ENCODE measurements at regions not wholly inside any gene's neighbourhood (a gene's known extent, or its start where the extent isn't known, plus 50 kb on each side); places are given as distances from the start of the nearest gene placed in this dataset.

GRCh38 chr6:4533576-4533975, 242.6 kb upstream of the CDYL start:
- TF ChIP-seq POU2F2 (IDR thresholded peaks at IDR 0.05; ENCODE audit: low read depth, low read length) (no peak), PAX5 (IDR thresholded peaks at IDR 0.05; ENCODE audit: insufficient read depth, low read length, severe bottlenecking) (no peak), POLR2AphosphoS5 (IDR thresholded peaks at IDR 0.05; ENCODE audit: low read depth, low read length) (no peak), TAF1 (IDR thresholded peaks at IDR 0.05; ENCODE audit: low read depth, low read length) (no peak), SPI1 (IDR thresholded peaks at IDR 0.05; ENCODE audit: low read depth, low read length) (no peak), POLR2A (IDR thresholded peaks at IDR 0.05; ENCODE audit: low read depth, low read length) (no peak)
- FAIRE-seq = no peak
- no peak for DNase-seq (ENCODE audit: insufficient read length, low spot score)

DNA sequence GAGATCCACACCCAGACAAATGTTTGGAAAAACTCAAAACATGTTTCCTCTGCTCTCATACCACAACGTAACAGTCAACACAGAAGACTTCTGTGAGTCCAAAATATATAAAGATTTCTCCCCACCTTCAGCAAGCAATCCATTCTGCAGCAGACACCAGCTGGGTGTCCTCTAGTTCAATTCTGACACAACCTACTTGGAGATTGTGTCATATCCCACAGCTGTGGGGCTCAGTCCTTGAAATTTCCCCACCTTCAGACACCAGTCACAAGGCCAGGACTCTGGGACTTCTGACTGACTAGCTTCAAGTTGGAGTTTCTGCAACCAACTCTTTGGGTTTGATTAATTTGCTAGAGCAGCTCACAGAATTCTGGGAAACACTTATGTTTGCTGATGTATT, 244.8 kb upstream of the CDYL start:
- TF ChIP-seq POLR2A (IDR thresholded peaks at IDR 0.05; ENCODE audit: low read depth, low read length) (no peak), PAX5 (IDR thresholded peaks at IDR 0.05; ENCODE audit: insufficient read depth, low read length, severe bottlenecking) (no peak), POLR2AphosphoS5 (IDR thresholded peaks at IDR 0.05; ENCODE audit: low read depth, low read length) (no peak), POU2F2 (IDR thresholded peaks at IDR 0.05; ENCODE audit: low read depth, low read length) (no peak), SPI1 (IDR thresholded peaks at IDR 0.05; ENCODE audit: low read depth, low read length) (no peak), TAF1 (IDR thresholded peaks at IDR 0.05; ENCODE audit: low read depth, low read length) (no peak)
- FAIRE-seq (no peak), DNase-seq (ENCODE audit: insufficient read length, low spot score) (no peak)

GRCh38 chr6:4522453-4522852, 253.8 kb upstream of the CDYL start:
- peak; percentile 45 for TF ChIP-seq SPI1 (IDR thresholded peaks at IDR 0.05; ENCODE audit: low read depth, low read length)
- no peak for TF ChIP-seq PAX5 (IDR thresholded peaks at IDR 0.05; ENCODE audit: insufficient read depth, low read length, severe bottlenecking)
- FAIRE-seq (no peak), DNase-seq (ENCODE audit: insufficient read length, low spot score) (no peak)

DNA sequence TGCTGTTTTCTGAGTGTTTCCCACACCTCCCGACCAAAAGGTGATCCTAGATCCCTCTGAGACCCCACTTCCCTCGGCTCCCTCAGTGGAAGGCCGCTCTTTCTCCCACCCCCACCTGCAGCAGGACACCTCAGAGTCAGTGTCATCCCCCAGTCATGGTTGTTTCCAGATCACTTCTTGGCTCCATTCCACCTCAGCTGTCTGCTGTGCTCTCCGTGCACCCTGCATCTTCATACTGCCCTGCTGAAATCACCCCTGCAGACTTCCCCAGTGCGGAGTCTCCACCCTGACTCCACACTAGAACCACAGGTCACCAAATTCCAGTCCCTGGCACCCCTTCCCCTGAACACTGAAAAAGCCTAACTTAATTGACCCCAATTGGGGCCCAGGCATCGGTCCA, 255.1 kb upstream of the CDYL start:
- FAIRE-seq (no peak), DNase-seq (ENCODE audit: insufficient read length, low spot score) (no peak)
- no peak for TF ChIP-seq SPI1 (IDR thresholded peaks at IDR 0.05; ENCODE audit: low read depth, low read length)
- no peak for TF ChIP-seq TAF1 (IDR thresholded peaks at IDR 0.05; ENCODE audit: low read depth, low read length)
- TF ChIP-seq PAX5 (IDR thresholded peaks at IDR 0.05; ENCODE audit: insufficient read depth, low read length, severe bottlenecking) = no peak
- TF ChIP-seq POLR2A (IDR thresholded peaks at IDR 0.05; ENCODE audit: low read depth, low read length) = no peak
- TF ChIP-seq POU2F2 (IDR thresholded peaks at IDR 0.05; ENCODE audit: low read depth, low read length) = no peak
- no peak for TF ChIP-seq POLR2AphosphoS5 (IDR thresholded peaks at IDR 0.05; ENCODE audit: low read depth, low read length)

DNA sequence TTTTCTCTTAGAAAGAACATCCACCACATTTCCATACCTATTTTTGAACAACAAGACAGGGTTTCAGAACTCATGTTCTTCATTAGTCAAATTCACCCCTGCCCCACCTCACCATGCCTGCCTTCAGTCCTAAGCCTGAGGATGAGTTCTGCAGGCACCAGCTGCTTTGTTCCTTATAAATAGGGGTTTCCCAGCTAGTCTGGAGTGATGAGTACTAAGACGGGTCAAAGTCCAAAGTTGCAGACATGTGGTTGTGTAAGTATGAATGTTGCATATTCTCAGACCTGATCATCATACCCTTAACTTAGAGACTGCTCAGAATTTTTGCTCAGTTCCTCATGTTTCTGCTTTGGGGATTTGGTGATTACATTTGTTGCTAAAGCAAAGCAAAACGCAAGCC, 257.7 kb upstream of the CDYL start:
- DNase-seq (ENCODE audit: insufficient read length, low spot score) (no peak), FAIRE-seq (no peak)
- TF ChIP-seq SPI1 (IDR thresholded peaks at IDR 0.05; ENCODE audit: low read depth, low read length) = no peak
- no peak for TF ChIP-seq POLR2A (IDR thresholded peaks at IDR 0.05; ENCODE audit: low read depth, low read length)
- TF ChIP-seq POLR2AphosphoS5 (IDR thresholded peaks at IDR 0.05; ENCODE audit: low read depth, low read length) = no peak
- TF ChIP-seq TAF1 (IDR thresholded peaks at IDR 0.05; ENCODE audit: low read depth, low read length) = no peak
- TF ChIP-seq POU2F2 (IDR thresholded peaks at IDR 0.05; ENCODE audit: low read depth, low read length) = no peak
- TF ChIP-seq PAX5 (IDR thresholded peaks at IDR 0.05; ENCODE audit: insufficient read depth, low read length, severe bottlenecking) = no peak

GRCh38 chr6:4516206-4516605, 260.0 kb upstream of the CDYL start:
- no peak for DNase-seq (ENCODE audit: insufficient read length, low spot score)
- TF ChIP-seq TAF1 (IDR thresholded peaks at IDR 0.05; ENCODE audit: low read depth, low read length) = no peak
- no peak for TF ChIP-seq SPI1 (IDR thresholded peaks at IDR 0.05; ENCODE audit: low read depth, low read length)
- TF ChIP-seq POLR2A (IDR thresholded peaks at IDR 0.05; ENCODE audit: low read depth, low read length) = no peak
- no peak for TF ChIP-seq PAX5 (IDR thresholded peaks at IDR 0.05; ENCODE audit: insufficient read depth, low read length, severe bottlenecking)
- TF ChIP-seq POLR2AphosphoS5 (IDR thresholded peaks at IDR 0.05; ENCODE audit: low read depth, low read length) = no peak
- no peak for TF ChIP-seq POU2F2 (IDR thresholded peaks at IDR 0.05; ENCODE audit: low read depth, low read length)
- FAIRE-seq = no peak

GRCh38 chr6:4513561-4513960, 262.6 kb upstream of the CDYL start:
- FAIRE-seq (no peak), DNase-seq (ENCODE audit: insufficient read length, low spot score) (no peak)
- TF ChIP-seq POLR2A (IDR thresholded peaks at IDR 0.05; ENCODE audit: low read depth, low read length) (no peak), SPI1 (IDR thresholded peaks at IDR 0.05; ENCODE audit: low read depth, low read length) (no peak), POU2F2 (IDR thresholded peaks at IDR 0.05; ENCODE audit: low read depth, low read length) (no peak)

DNA sequence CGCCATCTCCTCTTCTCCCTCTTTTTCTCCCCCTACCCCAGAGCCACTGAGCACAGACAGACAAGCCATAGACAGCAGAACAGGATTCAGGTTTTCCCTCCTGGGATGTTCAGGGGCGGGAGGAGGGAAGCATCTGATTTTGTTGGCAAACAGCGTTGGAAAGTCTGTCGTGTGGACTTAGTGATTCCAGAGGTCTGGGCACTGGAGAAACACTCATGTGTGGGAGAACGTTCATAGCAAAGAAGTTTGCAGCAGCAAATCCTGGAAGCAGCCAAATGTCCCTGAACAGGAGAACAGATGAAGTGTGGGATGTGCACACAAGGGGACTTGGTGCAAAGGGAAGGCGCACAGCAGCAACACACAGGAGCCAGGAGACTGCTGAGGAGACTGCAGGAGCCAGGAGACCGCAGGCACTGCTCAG, 264.1 kb upstream of the CDYL start:
- FAIRE-seq (no peak), DNase-seq (ENCODE audit: insufficient read length, low spot score) (no peak)
- TF ChIP-seq PAX5 (IDR thresholded peaks at IDR 0.05; ENCODE audit: insufficient read depth, low read length, severe bottlenecking) = no peak
- no peak for TF ChIP-seq POLR2A (IDR thresholded peaks at IDR 0.05; ENCODE audit: low read depth, low read length)
- no peak for TF ChIP-seq SPI1 (IDR thresholded peaks at IDR 0.05; ENCODE audit: low read depth, low read length)
- no peak for TF ChIP-seq POU2F2 (IDR thresholded peaks at IDR 0.05; ENCODE audit: low read depth, low read length)
- no peak for TF ChIP-seq TAF1 (IDR thresholded peaks at IDR 0.05; ENCODE audit: low read depth, low read length)
- TF ChIP-seq POLR2AphosphoS5 (IDR thresholded peaks at IDR 0.05; ENCODE audit: low read depth, low read length) = no peak

- TF ChIP-seq POU2F2 (IDR thresholded peaks at IDR 0.05; ENCODE audit: low read depth, low read length) = no peak
- no peak for TF ChIP-seq POLR2A (IDR thresholded peaks at IDR 0.05; ENCODE audit: low read depth, low read length)
- TF ChIP-seq POLR2AphosphoS5 (IDR thresholded peaks at IDR 0.05; ENCODE audit: low read depth, low read length) = no peak
- no peak for TF ChIP-seq SPI1 (IDR thresholded peaks at IDR 0.05; ENCODE audit: low read depth, low read length)
- TF ChIP-seq TAF1 (IDR thresholded peaks at IDR 0.05; ENCODE audit: low read depth, low read length) = no peak
- no peak for TF ChIP-seq PAX5 (IDR thresholded peaks at IDR 0.05; ENCODE audit: insufficient read depth, low read length, severe bottlenecking)
- DNase-seq (ENCODE audit: insufficient read length, low spot score) = no peak
- FAIRE-seq = no peak
These were observed 264.6 kb upstream of the CDYL start for GRCh38 chr6:4511641-4512020.

DNA sequence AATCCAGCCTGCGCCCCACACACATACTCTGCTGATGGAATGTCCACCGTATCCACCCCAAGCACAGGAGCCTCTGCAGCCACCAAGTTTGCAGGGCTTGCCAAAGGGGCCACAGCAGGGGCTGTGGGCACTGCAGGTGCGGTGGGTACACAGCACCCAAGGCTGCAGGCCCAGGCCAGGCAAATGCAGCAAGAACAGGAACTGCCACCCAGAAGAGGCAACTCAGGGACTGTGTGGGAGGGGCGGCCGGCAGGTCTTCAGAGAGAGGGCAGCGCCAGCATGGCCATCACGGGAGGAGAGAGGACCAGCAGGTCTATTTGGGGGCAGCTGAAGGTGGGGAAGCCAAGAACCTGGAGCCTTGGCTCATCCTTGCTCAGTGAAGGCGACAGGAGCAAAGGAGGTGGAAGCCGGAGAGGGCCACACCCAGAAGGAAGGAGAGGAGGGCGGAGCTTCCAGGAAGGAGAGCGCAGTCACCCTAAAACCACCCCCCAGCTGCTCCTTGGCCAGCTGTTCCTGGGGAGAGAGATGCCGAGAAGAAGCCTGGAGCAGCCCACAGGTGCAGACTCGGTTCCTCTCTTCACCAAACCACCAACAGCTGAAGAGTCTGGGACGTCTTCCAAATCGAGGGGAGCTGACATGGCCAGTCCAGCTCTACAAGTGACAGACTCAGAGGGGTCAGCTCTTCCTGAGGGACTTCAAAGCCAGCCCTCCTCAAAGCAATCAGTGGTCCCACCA, 265.1 kb upstream of the CDYL start:
- FAIRE-seq (no peak), DNase-seq (ENCODE audit: insufficient read length, low spot score) (no peak)
- TF ChIP-seq SPI1 (IDR thresholded peaks at IDR 0.05; ENCODE audit: low read depth, low read length) = no peak
- TF ChIP-seq TAF1 (IDR thresholded peaks at IDR 0.05; ENCODE audit: low read depth, low read length) = no peak
- TF ChIP-seq POLR2A (IDR thresholded peaks at IDR 0.05; ENCODE audit: low read depth, low read length) = no peak
- no peak for TF ChIP-seq POU2F2 (IDR thresholded peaks at IDR 0.05; ENCODE audit: low read depth, low read length)
- TF ChIP-seq PAX5 (IDR thresholded peaks at IDR 0.05; ENCODE audit: insufficient read depth, low read length, severe bottlenecking) = no peak
- no peak for TF ChIP-seq POLR2AphosphoS5 (IDR thresholded peaks at IDR 0.05; ENCODE audit: low read depth, low read length)

All from GM12891 (cell line).